GM18505 (cell line): ENCODE measurements at regions not wholly inside any gene's neighbourhood (a gene's known extent, or its start where the extent isn't known, plus 50 kb on each side); places are given as distances from the start of the nearest gene placed in this dataset.
A peak's percentile ranks its signal among the peaks of the same experiment; 100 is the strongest.
"Not testable (repeated sequence)": the region's sequence is repeated elsewhere in the genome, so short reads cannot be mapped to it uniquely, and the experiment has no call there.

Experiments
- ATAC-seq: cut with Tn5 transposase; IDR thresholded peaks from one replicate; pipeline ENCODE4 v1.9.1; 2021; ENCODE audit not compliant: unreplicated experiment
- POLR2A ChIP-seq: IDR thresholded peaks from 4 replicates; pipeline ENCODE4 v1.6.1; 2011; ENCODE audit warnings: borderline replicate concordance; ENCODE audit not compliant: insufficient read depth, insufficient read length; ENCODE audit errors: extremely low read depth

- ATAC-seq, result no peak
- no peak for TF ChIP-seq POLR2A
Measured at GRCh38 chr2:16925145-16925544, 259.5 kb upstream of the CYRIA start.

DNA sequence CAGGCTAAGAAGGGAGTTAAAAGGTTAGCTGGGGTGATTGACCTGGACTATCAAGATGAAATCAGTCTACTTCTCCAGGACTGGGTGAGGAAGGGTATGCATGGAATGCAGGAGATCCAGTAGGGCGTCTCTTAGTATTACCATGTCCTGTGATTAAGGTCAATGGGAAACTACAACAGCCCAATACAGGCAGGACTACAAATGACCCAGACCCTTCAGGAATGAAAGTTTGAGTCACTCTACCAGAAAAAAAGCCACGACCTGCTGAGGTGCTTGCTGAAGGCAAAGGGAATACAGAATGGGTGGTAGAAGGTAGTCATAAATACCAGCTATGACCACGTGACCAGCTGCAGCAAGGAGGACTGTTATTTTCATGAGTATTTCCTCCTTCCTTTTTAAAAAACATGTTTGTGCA, 249.7 kb upstream of the CYRIA start:
- ATAC-seq, result not testable (repeated sequence)

- TF ChIP-seq POLR2A, result no peak
- ATAC-seq, result no peak
Measured at GRCh38 chr2:16911746-16912145, 246.1 kb upstream of the CYRIA start.

- TF ChIP-seq POLR2A, result no peak
- no peak for ATAC-seq
Measured at GRCh38 chr2:16908656-16909055, 243.0 kb upstream of the CYRIA start.

DNA sequence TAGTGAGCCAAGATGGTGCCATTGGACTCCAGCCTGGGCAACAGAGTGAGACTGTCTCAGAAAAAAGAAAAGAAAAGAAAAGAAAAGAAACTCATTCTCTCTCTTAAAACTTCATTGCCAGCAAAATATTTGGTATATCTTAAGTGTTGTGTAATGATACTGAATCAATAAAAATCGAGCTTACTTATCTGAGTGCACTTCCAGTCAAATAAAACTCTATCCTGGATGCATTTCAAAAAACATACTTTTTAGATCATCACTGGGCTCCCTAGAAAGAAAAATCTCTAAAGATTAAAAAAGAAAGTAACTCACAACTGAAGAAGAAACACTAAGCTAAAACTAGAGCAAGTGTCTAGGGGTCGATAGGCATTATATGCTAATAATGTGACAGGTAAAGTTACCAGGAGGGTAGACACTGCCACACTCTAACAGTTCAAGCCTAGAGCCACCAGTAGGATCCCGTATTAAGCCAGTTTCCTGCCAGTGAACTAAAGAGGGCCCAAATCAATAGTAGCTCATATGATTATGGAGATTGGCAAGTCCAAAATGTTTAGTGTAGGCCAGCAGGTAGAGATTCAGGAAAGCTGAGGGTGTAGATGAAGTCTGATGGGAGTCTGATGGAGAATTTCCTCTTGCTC, 242.1 kb upstream of the CYRIA start:
- ATAC-seq, result no peak
- no peak for TF ChIP-seq POLR2A

GRCh38 chr2:16905325-16905724, 239.7 kb upstream of the CYRIA start:
- not testable (repeated sequence) for ATAC-seq

GRCh38 chr2:16900405-16901025, 234.9 kb upstream of the CYRIA start:
- ATAC-seq, result peak; percentile 81
- no peak for TF ChIP-seq POLR2A

- no peak for TF ChIP-seq POLR2A
- ATAC-seq, result no peak
Measured at GRCh38 chr2:16899958-16900357, 234.3 kb upstream of the CYRIA start.

GRCh38 chr2:16890081-16890480, 224.4 kb upstream of the CYRIA start:
- no peak for TF ChIP-seq POLR2A
- ATAC-seq, result no peak

GRCh38 chr2:16885027-16885426, 219.4 kb upstream of the CYRIA start:
- no peak for TF ChIP-seq POLR2A
- ATAC-seq, result no peak

GRCh38 chr2:16882706-16883105, 217.1 kb upstream of the CYRIA start:
- no peak for TF ChIP-seq POLR2A
- ATAC-seq, result no peak

DNA sequence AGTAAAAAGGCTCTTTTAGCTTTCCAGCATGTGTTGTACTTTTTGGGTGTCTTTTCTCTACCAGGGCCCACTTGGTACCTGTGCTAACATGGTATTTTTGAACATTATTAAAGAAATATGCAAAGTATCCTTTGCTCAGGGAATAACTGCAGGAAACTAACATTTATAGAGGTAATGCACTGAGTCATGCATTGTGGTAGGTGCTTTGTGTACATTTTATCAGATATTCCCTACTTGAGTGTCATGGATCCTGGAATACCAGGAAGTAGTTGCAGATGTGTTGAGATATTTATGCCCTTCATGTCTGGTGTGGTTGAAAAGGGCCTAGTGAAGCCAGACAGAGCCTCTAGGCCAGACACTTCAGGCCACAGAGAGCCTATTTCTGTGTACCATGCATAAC, 215.5 kb upstream of the CYRIA start:
- ATAC-seq, result no peak
- no peak for TF ChIP-seq POLR2A

- TF ChIP-seq POLR2A, result no peak
Measured at GRCh38 chr2:16871411-16871810, 205.8 kb upstream of the CYRIA start.

GRCh38 chr2:16870491-16871076, 204.9 kb upstream of the CYRIA start:
- ATAC-seq, result no peak
- no peak for TF ChIP-seq POLR2A

More at GRCh38 chr2:16871411-16871810, 205.8 kb upstream of the CYRIA start:
- ATAC-seq, result no peak
